ENCODE measurements at regions not wholly inside any gene's neighbourhood (a gene's known extent, or its start where the extent isn't known, plus 50 kb on each side); places are given as distances from the start of the nearest gene placed in this dataset.

- TF ChIP-seq GATA3 (IDR thresholded peaks at IDR 0.05; ENCODE audit: low read depth, low read length), result no peak
- no peak for TF ChIP-seq GATA2 (IDR thresholded peaks at IDR 0.05; ENCODE audit: low read depth, low read length)
Observed at GRCh38 chr11:33533386-33534052, 167.1 kb downstream of the C11orf91 start.

GRCh38 chr11:33532720-33533385 is 167.8 kb downstream of the C11orf91 start:
- TF ChIP-seq GATA2 (IDR thresholded peaks at IDR 0.05; ENCODE audit: low read depth, low read length) (no peak), GATA3 (IDR thresholded peaks at IDR 0.05; ENCODE audit: low read depth, low read length) (no peak)

GRCh38 chr11:33532257-33532656 is 168.4 kb downstream of the C11orf91 start:
- TF ChIP-seq GATA3 (IDR thresholded peaks at IDR 0.05; ENCODE audit: low read depth, low read length), result no peak
- TF ChIP-seq GATA2 (IDR thresholded peaks at IDR 0.05; ENCODE audit: low read depth, low read length), result no peak

DNA sequence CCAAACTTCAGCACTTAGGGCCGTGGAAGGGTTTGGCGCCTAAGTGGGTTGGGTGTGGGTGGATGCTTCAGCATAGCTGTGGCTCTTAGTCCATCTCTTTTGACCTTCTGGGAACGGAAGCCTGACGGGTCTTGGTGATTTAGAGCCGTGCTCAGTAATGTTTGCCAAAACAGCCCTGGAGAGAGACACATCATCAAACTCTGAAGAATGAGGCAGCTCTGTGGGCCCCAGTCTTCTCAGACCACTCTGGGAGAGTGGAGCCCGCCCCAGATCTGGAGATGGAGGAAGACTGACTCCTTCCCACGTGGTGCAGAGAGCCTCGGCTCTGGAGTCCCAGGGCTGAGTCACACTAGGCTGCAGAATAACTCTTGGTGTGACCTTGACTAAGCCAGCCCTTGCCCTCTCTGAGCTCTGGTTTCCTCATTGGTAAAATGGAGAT is 168.9 kb downstream of the C11orf91 start:
- TF ChIP-seq GATA3 (IDR thresholded peaks at IDR 0.05; ENCODE audit: low read depth, low read length) (no peak), GATA2 (IDR thresholded peaks at IDR 0.05; ENCODE audit: low read depth, low read length) (no peak)

GRCh38 chr11:33530815-33531214 is 169.8 kb downstream of the C11orf91 start:
- TF ChIP-seq GATA3 (IDR thresholded peaks at IDR 0.05; ENCODE audit: low read depth, low read length) (no peak), GATA2 (IDR thresholded peaks at IDR 0.05; ENCODE audit: low read depth, low read length) (no peak)

- TF ChIP-seq GATA2 (IDR thresholded peaks at IDR 0.05; ENCODE audit: low read depth, low read length) (no peak), GATA3 (IDR thresholded peaks at IDR 0.05; ENCODE audit: low read depth, low read length) (no peak)
Observed at GRCh38 chr11:33529461-33529860, 171.2 kb downstream of the C11orf91 start.

- no peak for TF ChIP-seq GATA2 (IDR thresholded peaks at IDR 0.05; ENCODE audit: low read depth, low read length)
- no peak for TF ChIP-seq GATA3 (IDR thresholded peaks at IDR 0.05; ENCODE audit: low read depth, low read length)
Observed at GRCh38 chr11:33525789-33526188, 174.8 kb downstream of the C11orf91 start.

DNA sequence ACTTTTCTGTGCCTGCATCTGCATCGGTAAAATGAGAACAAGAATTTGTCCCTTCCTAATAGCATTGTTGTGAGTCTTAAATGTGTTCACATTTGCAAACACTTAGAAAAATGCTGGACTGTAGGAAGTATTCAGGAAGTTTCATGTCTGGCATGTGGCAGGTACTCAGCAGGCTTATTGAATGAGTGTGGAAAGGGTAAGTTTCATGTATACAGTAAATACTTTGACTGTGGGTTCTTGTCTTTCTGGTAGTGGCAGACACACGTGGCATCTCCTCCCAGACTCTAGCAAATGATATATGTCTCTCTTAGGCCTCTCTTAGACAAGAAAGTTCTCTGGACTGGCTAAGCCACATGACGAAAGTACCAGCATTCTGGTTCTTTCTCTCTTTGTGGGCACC is 179.2 kb downstream of the C11orf91 start:
- no peak for TF ChIP-seq GATA3 (IDR thresholded peaks at IDR 0.05; ENCODE audit: low read depth, low read length)
- no peak for TF ChIP-seq GATA2 (IDR thresholded peaks at IDR 0.05; ENCODE audit: low read depth, low read length)

DNA sequence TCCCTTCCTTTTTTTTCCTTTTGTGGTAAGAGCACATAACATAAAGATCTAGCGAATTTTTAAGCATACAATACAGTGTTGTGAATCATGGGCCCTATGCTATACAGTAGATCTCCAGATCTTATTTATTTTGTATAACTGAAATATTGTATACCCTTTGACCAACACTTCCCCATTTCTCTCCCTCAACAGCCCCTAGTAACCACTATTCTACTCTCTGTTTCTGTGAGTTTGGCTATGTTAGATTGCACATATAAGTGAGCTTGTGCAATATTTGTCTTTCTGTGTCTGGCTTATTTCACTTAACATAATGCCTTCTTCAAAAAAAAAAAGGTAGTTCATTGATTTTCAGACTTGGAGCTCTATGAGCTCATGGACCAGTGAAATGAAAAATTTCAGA is 180.5 kb downstream of the C11orf91 start:
- TF ChIP-seq GATA3 (IDR thresholded peaks at IDR 0.05; ENCODE audit: low read depth, low read length) (no peak), GATA2 (IDR thresholded peaks at IDR 0.05; ENCODE audit: low read depth, low read length) (no peak)

DNA sequence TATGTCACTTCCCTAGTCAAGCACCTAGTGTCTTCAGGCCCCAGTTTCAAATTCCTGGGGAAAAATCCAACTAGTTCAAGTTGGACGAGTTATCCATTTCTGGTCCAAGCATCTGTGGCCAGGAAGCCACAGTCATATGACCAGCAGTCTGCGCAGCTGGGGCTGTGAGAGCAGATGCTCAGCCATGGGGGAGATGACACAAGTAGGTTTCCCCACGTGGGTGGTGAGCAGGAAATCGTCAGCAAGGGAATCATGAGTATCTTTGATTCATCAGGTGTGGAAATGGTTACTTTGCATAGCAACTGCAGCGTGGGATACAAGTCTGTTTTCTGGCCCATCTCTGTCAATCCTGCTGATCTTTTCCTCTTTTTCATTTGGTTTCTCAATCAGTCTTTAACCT is 185.3 kb downstream of the C11orf91 start:
- no peak for TF ChIP-seq GATA2 (IDR thresholded peaks at IDR 0.05; ENCODE audit: low read depth, low read length)
- no peak for TF ChIP-seq GATA3 (IDR thresholded peaks at IDR 0.05; ENCODE audit: low read depth, low read length)

GRCh38 chr11:33514079-33514925 is 186.3 kb downstream of the C11orf91 start:
- TF ChIP-seq GATA2 (IDR thresholded peaks at IDR 0.05; ENCODE audit: low read depth, low read length) (no peak), GATA3 (IDR thresholded peaks at IDR 0.05; ENCODE audit: low read depth, low read length) (no peak)

GRCh38 chr11:33509632-33510031 is 191.0 kb downstream of the C11orf91 start:
- TF ChIP-seq GATA2 (IDR thresholded peaks at IDR 0.05; ENCODE audit: low read depth, low read length), result no peak
- TF ChIP-seq GATA3 (IDR thresholded peaks at IDR 0.05; ENCODE audit: low read depth, low read length), result no peak

GRCh38 chr11:33507967-33508366 is 192.7 kb downstream of the C11orf91 start:
- TF ChIP-seq GATA2 (IDR thresholded peaks at IDR 0.05; ENCODE audit: low read depth, low read length) (no peak), GATA3 (IDR thresholded peaks at IDR 0.05; ENCODE audit: low read depth, low read length) (no peak)

DNA sequence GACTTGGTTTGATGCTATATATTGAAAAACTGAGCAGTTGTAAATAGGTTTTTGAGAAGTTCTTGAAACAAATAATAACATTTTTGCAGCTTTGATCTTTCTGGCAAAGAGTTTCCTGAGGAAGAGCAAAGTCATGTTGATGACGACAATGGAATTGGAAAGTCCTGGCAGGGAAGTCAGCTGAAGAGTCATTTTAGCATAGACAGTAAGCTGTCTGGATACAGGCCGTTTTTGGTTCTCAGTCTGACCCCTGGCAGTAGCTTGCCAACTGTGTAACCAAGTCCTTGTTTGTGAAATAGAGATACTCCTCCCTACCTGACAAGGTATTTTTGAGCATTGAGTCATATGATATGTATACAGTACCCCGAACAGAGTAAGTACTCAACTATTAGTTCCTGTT is 193.3 kb downstream of the C11orf91 start:
- TF ChIP-seq GATA3 (IDR thresholded peaks at IDR 0.05; ENCODE audit: low read depth, low read length), result no peak
- TF ChIP-seq GATA2 (IDR thresholded peaks at IDR 0.05; ENCODE audit: low read depth, low read length), result no peak
